ENCODE measurements at regions not wholly inside any gene's neighbourhood (a gene's known extent, or its start where the extent isn't known, plus 50 kb on each side); places are given as distances from the start of the nearest gene placed in this dataset.

DNA sequence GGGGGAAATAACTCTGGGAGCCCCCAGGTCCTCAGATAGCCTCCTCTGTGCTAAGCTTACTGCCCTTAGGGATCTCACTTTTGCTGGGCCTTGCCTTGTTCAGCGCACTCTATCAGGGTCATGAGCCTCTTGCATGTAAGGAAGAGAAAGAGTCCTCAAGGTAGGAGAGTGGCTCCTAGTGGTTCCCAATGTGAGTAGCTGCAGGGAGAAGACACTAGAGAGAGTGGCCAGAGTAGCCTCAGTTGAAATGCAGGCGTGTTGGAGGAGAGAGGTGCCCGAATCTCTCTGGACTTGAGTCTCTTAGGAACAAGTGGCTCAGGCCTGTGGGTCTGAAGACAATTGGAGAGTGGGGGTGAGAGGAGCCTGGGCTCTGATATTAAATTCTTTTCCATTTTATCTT lies 94.3 kb upstream of the SORCS3 start:
- Histone ChIP-seq H3K4me3 (no peak overlapping the region), H3K9me3 (ENCODE audit: control insufficient read depth in 4 of 4, insufficient read depth in 3 of 4, low read length in 3 of 4) (no peaks in the 10 kb centered on the region), H3K27ac (ENCODE audit: low read depth in 1 of 2, low read length in 1 of 2) (no peak overlapping the region), H3K27me3 (ENCODE audit: control insufficient read depth in 3 of 3, insufficient read depth in 3 of 3, low read length in 2 of 3) (no peaks in the 10 kb centered on the region), H3K9ac (ENCODE audit: insufficient read depth in 1 of 2, low read length in 2 of 2) (no peak overlapping the region), H3K36me3 (ENCODE audit: control insufficient read depth in 4 of 4, insufficient read depth in 4 of 4, low read length in 4 of 4) (no peaks in the 10 kb centered on the region), H3K4me1 (ENCODE audit: control insufficient read depth in 5 of 5, insufficient read depth in 5 of 5, low read length in 5 of 5) (no peaks in the 10 kb centered on the region)
- ATAC-seq (ENCODE audit: insufficient read depth, low FRiP score): no peak
- TF ChIP-seq, protein P1, sequence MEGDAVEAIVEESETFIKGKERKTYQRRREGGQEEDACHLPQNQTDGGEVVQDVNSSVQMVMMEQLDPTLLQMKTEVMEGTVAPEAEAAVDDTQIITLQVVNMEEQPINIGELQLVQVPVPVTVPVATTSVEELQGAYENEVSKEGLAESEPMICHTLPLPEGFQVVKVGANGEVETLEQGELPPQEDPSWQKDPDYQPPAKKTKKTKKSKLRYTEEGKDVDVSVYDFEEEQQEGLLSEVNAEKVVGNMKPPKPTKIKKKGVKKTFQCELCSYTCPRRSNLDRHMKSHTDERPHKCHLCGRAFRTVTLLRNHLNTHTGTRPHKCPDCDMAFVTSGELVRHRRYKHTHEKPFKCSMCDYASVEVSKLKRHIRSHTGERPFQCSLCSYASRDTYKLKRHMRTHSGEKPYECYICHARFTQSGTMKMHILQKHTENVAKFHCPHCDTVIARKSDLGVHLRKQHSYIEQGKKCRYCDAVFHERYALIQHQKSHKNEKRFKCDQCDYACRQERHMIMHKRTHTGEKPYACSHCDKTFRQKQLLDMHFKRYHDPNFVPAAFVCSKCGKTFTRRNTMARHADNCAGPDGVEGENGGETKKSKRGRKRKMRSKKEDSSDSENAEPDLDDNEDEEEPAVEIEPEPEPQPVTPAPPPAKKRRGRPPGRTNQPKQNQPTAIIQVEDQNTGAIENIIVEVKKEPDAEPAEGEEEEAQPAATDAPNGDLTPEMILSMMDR (IDR thresholded peaks at IDR 0.05; ENCODE audit: control extremely low read depth, extremely low read depth): no peak
- no peak for DNase-seq
- WGBS, 2 donors: 71 to 80% methylated on average over 3 of the region's 3 CpGs

DNA sequence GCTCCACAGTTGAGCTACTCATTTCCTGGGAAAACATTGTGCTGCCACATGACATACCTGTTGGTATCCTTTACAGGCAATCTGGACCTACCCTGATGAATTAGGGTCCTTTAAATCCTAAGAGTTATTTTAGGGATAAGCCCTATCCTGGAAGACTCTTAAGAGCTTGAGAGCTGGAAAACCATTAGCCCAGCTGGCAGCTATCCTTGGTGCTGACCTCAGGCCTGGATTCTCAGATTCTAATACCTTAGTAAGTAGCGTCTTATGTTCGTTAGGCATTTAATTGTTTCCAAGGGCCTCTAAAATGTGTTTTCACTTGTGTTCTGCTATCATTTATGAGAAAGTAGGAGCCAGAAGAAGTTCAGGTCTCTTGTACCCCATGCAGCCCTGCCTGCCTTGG lies 93.0 kb upstream of the SORCS3 start:
- H3K4me3 ChIP-seq: no peak overlapping the region
- DNase-seq (peak; percentile 16 to 74 (median 31)), ATAC-seq (ENCODE audit: insufficient read depth, low FRiP score) (no peak)
- H3K27me3 ChIP-seq (ENCODE audit: control insufficient read depth in 3 of 3, insufficient read depth in 3 of 3, low read length in 2 of 3): no peaks in the 10 kb centered on the region
- WGBS, 2 donors: 64 to 75% methylated on average over 2 of the region's 2 CpGs
- no peaks in the 10 kb centered on the region for H3K4me1 ChIP-seq (ENCODE audit: control insufficient read depth in 5 of 5, insufficient read depth in 5 of 5, low read length in 5 of 5)
- H3K36me3 ChIP-seq (ENCODE audit: control insufficient read depth in 4 of 4, insufficient read depth in 4 of 4, low read length in 4 of 4): no peaks in the 10 kb centered on the region
- H3K27ac ChIP-seq (ENCODE audit: low read depth in 1 of 2, low read length in 1 of 2): no peak overlapping the region
- no peaks in the 10 kb centered on the region for H3K9me3 ChIP-seq (ENCODE audit: control insufficient read depth in 4 of 4, insufficient read depth in 3 of 4, low read length in 3 of 4)
- H3K9ac ChIP-seq (ENCODE audit: insufficient read depth in 1 of 2, low read length in 2 of 2): no peak overlapping the region
- TF ChIP-seq, protein P1 (IDR thresholded peaks at IDR 0.05; ENCODE audit: control extremely low read depth, extremely low read depth): no peak

DNA sequence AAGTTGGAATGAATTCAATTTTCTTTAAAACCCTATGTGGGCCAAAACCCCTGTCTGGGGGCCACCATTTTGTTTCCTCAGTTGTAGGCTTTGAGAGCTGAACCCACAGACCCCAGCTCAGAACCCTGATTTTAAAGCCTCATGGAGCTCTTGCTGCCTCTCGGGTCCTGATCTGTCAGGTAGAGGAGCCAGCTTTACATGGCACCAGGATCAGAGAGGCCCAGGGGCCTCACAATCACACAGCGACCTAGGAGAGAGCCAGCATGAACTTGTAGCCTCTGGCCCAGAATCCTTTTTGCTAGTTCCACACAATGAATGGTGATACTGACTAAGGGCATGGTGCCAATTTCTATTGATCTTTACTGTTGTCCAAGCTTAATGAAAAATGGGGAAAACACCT lies 84.3 kb upstream of the SORCS3 start:
- TF ChIP-seq, protein P1 (IDR thresholded peaks at IDR 0.05; ENCODE audit: control extremely low read depth, extremely low read depth): no peak
- no peak overlapping the region for H3K9ac ChIP-seq (ENCODE audit: insufficient read depth in 1 of 2, low read length in 2 of 2)
- peaks cover 0 to 7% (median 0%) of the 10 kb centered on the region in 3 donors for H3K27me3 ChIP-seq (ENCODE audit: control insufficient read depth in 3 of 3, insufficient read depth in 3 of 3, low read length in 2 of 3)
- no peaks in the 10 kb centered on the region for H3K9me3 ChIP-seq (ENCODE audit: control insufficient read depth in 4 of 4, insufficient read depth in 3 of 4, low read length in 3 of 4)
- no peak for ATAC-seq (ENCODE audit: insufficient read depth, low FRiP score)
- WGBS, 2 donors: 80 to 93% methylated on average over 2 of the region's 2 CpGs
- H3K4me3 ChIP-seq: no peak overlapping the region
- no peak for DNase-seq
- H3K4me1 ChIP-seq (ENCODE audit: control insufficient read depth in 5 of 5, insufficient read depth in 5 of 5, low read length in 5 of 5): no peaks in the 10 kb centered on the region
- no peak overlapping the region for H3K27ac ChIP-seq (ENCODE audit: low read depth in 1 of 2, low read length in 1 of 2)
- H3K36me3 ChIP-seq (ENCODE audit: control insufficient read depth in 4 of 4, insufficient read depth in 4 of 4, low read length in 4 of 4): no peaks in the 10 kb centered on the region

DNA sequence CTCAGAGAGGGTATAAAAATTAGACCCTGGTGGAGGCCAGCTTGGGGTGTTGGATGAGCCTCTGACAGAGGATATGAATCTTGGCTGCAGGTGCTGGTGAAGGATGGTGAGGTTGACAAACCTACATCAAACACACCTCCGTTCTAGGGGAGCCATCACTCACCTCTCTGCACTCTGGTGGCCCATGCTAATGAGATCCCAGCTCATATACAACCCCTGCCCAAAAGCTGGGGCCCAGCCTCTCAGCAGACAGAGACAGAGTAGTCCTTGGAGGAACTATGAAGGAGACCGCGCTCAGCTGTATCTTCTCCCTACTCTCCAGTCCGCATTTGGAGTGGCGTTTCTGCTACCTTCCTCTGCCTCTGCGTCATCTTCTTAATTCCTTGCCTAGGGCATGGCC lies 83.1 kb upstream of the SORCS3 start:
- H3K27me3 ChIP-seq (ENCODE audit: control insufficient read depth in 3 of 3, insufficient read depth in 3 of 3, low read length in 2 of 3): peaks cover 0 to 7% (median 0%) of the 10 kb centered on the region in 3 donors
- 76 to 87% methylated on average over 6 of the region's 6 CpGs for WGBS, 2 donors
- H3K9ac ChIP-seq (ENCODE audit: insufficient read depth in 1 of 2, low read length in 2 of 2): no peak overlapping the region
- H3K27ac ChIP-seq (ENCODE audit: low read depth in 1 of 2, low read length in 1 of 2): no peak overlapping the region
- no peaks in the 10 kb centered on the region for H3K36me3 ChIP-seq (ENCODE audit: control insufficient read depth in 4 of 4, insufficient read depth in 4 of 4, low read length in 4 of 4)
- H3K4me3 ChIP-seq: no peak overlapping the region
- DNase-seq: no peak
- H3K4me1 ChIP-seq (ENCODE audit: control insufficient read depth in 5 of 5, insufficient read depth in 5 of 5, low read length in 5 of 5): no peaks in the 10 kb centered on the region
- no peak for ATAC-seq (ENCODE audit: insufficient read depth, low FRiP score)
- TF ChIP-seq, protein P1 (IDR thresholded peaks at IDR 0.05; ENCODE audit: control extremely low read depth, extremely low read depth): no peak
- peaks cover 0 to 4% (median 0%) of the 10 kb centered on the region in 4 donors for H3K9me3 ChIP-seq (ENCODE audit: control insufficient read depth in 4 of 4, insufficient read depth in 3 of 4, low read length in 3 of 4)

Measured in lung (tissue), 11 donors.